Liver (tissue), 8 donors: ENCODE measurements at regions not wholly inside any gene's neighbourhood (a gene's known extent, or its start where the extent isn't known, plus 50 kb on each side); places are given as distances from the start of the nearest gene placed in this dataset.

Experiments used
- DNase-seq: peaks from one replicate; pipeline ENCODE4 v3.0.0-alpha.2; 2017; ENCODE audit warnings: low spot score
- H3K27ac ChIP-seq, 2 donors: one replicate each; pipeline ENCODE4 v1.7.0; 2013; ENCODE audit warnings: inconsistent platforms in 2 of 2, low read length in 2 of 2, control low read depth in 1 of 2, low read depth in 1 of 2, mild to moderate bottlenecking in 1 of 2
- H3K27me3 ChIP-seq, 4 donors: one replicate each; pipeline versions ENCODE4 v1.6.1 to v1.7.0; 2013; ENCODE audit warnings: low read length in 3 of 4, inconsistent platforms in 1 of 4, mild to moderate bottlenecking in 1 of 4, moderate library complexity in 1 of 4; ENCODE audit not compliant: control insufficient read depth in 4 of 4, insufficient read depth in 4 of 4
- H3K36me3 ChIP-seq, 4 donors: one replicate each; pipeline versions ENCODE4 v1.6.1 to v1.7.0; 2013; ENCODE audit warnings: low read length in 3 of 4, mild to moderate bottlenecking in 3 of 4, low read depth in 1 of 4, moderate library complexity in 1 of 4; ENCODE audit not compliant: control insufficient read depth in 4 of 4, insufficient read depth in 3 of 4
- H3K4me1 ChIP-seq, 4 donors: one replicate each; pipeline versions ENCODE4 v1.6.1 to v1.7.0; 2013; ENCODE audit warnings: low read length in 3 of 4, mild to moderate bottlenecking in 3 of 4, moderate library complexity in 1 of 4; ENCODE audit not compliant: control insufficient read depth in 4 of 4, insufficient read depth in 4 of 4
- H3K4me3 ChIP-seq, 3 donors: one replicate each; pipeline versions ENCODE4 v1.6.1 to v1.7.0; 2013; ENCODE audit warnings: low read length in 3 of 3, control low read depth in 1 of 3, low read depth in 1 of 3, mild to moderate bottlenecking in 1 of 3
- H3K9ac ChIP-seq, 2 donors: one replicate each; pipeline ENCODE4 v1.7.0; 2013; ENCODE audit warnings: low read length in 2 of 2, mild to moderate bottlenecking in 2 of 2, moderate library complexity in 2 of 2, control low read depth in 1 of 2, low read depth in 1 of 2
- H3K9me3 ChIP-seq, 4 donors: one replicate each; pipeline versions ENCODE4 v1.6.1 to v1.7.0; 2013; ENCODE audit warnings: low read length in 3 of 4; ENCODE audit not compliant: control insufficient read depth in 4 of 4
- CTCF ChIP-seq: fragments of 150-350 bp; IDR thresholded peaks from 2 replicates; pipeline ENCODE4 v1.5.1; 2017; ENCODE audit warnings: improper control_type of control experiment, low read depth, low read length; ENCODE audit not compliant: missing input control
- EGR1 ChIP-seq, 2 donors: IDR thresholded peaks; 2 replicates each; pipeline ENCODE4 v1.6.1; 2016 to 2018; ENCODE audit warnings: antibody characterized with exemption in 2 of 2, low read depth in 2 of 2
- FOXA1 ChIP-seq: IDR thresholded peaks from 2 replicates; pipeline ENCODE4 v1.6.1; 2016; ENCODE audit warnings: antibody characterized with exemption
- FOXA2 ChIP-seq: IDR thresholded peaks from 2 replicates; pipeline ENCODE4 v1.6.1; 2016; ENCODE audit warnings: antibody characterized with exemption
- GABPA ChIP-seq, 2 donors: IDR thresholded peaks in 1 of 2; conservative IDR thresholded peaks in 1 of 2; 2 replicates each; pipeline ENCODE4 v1.6.1; 2016; ENCODE audit warnings: antibody characterized with exemption in 2 of 2, mild to moderate bottlenecking in 1 of 2, moderate library complexity in 1 of 2
- HNF4A ChIP-seq, 2 donors: conservative IDR thresholded peaks; 2 replicates each; pipeline ENCODE4 v1.6.1; 2016; ENCODE audit warnings: antibody characterized with exemption in 2 of 2, mild to moderate bottlenecking in 2 of 2
- HNF4G ChIP-seq: IDR thresholded peaks from 2 replicates; pipeline ENCODE4 v1.6.1; 2016; ENCODE audit warnings: antibody characterized with exemption
- JUND ChIP-seq, 2 donors: IDR thresholded peaks; 2 replicates each; pipeline ENCODE4 v1.6.1; 2016; ENCODE audit warnings: antibody characterized with exemption in 2 of 2
- NR2F2 ChIP-seq: IDR thresholded peaks from 2 replicates; pipeline ENCODE4 v1.6.1; 2016; ENCODE audit warnings: antibody characterized with exemption
- RAD21 ChIP-seq, 2 donors: IDR thresholded peaks; 2 replicates each; pipeline ENCODE4 v1.6.1; 2016; ENCODE audit warnings: antibody characterized with exemption in 2 of 2, mild to moderate bottlenecking in 2 of 2
- RXRA ChIP-seq, 2 donors: IDR thresholded peaks; 2 replicates each; pipeline ENCODE4 v1.6.1; 2017 to 2018; ENCODE audit warnings: antibody characterized with exemption in 2 of 2, mild to moderate bottlenecking in 1 of 2
- SP1 ChIP-seq: IDR thresholded peaks from 2 replicates; pipeline ENCODE4 v1.6.1; 2018; ENCODE audit warnings: antibody characterized with exemption, mild to moderate bottlenecking
- TAF1 ChIP-seq: conservative IDR thresholded peaks from 2 replicates; pipeline ENCODE4 v1.6.1; 2016; ENCODE audit warnings: antibody characterized with exemption, mild to moderate bottlenecking
- YY1 ChIP-seq: IDR thresholded peaks from 2 replicates; pipeline ENCODE4 v1.6.1; 2016; ENCODE audit warnings: antibody characterized with exemption, mild to moderate bottlenecking
- WGBS: extraction: QIAGEN DNeasy Blood & Tissue Kit; methylation state at CpG from one replicate; pipeline ENCODE4 v1.1.7; 2013; 5-methylcytosine and 5-hydroxymethylcytosine counted together
- TF ChIP-seq, protein P1 (sequence below): IDR thresholded peaks from 2 replicates; pipeline ENCODE4 v1.6.1; 2016; ENCODE audit warnings: antibody characterized with exemption
- TF ChIP-seq, protein P2 (sequence below): IDR thresholded peaks from 2 replicates; pipeline ENCODE4 v1.6.1; 2016; ENCODE audit warnings: antibody characterized with exemption
- TF ChIP-seq, protein P3 (sequence below): IDR thresholded peaks from 2 replicates; pipeline ENCODE4 v1.6.1; 2016; ENCODE audit warnings: antibody characterized with exemption
- donor health status: healthy.
- donor health status: healthy.
- donor health status: healthy.
- donor health status: healthy.
- donor health status: healthy.

DNA sequence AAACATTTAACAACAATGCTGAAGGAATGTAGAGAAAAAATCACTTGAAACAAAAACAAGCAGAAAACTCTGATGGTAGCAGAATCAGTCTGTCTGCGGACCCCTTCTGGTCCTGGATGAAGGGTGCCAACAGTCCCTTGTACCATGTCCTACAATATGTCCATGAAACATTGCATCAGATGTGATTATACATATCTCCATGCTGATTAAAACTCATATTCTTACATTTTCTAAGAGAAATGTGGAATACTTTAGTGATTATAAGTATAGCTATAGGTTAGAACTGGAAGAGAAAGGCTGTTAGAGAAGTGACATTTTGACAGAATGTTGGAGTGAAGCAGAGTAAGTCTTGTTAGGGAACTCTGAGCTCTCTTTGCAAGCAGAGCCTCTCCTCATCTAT lies 286.1 kb downstream of the SH3GL2 start:
- no peak overlapping the region for H3K4me3 ChIP-seq
- no peaks in the 10 kb centered on the region for H3K4me1 ChIP-seq
- H3K9me3 ChIP-seq = no peaks in the 10 kb centered on the region
- no peak overlapping the region for H3K27ac ChIP-seq
- H3K9ac ChIP-seq = no peak overlapping the region
- no peak for DNase-seq
- no peaks in the 10 kb centered on the region for H3K36me3 ChIP-seq
- TF ChIP-seq, protein P1, sequence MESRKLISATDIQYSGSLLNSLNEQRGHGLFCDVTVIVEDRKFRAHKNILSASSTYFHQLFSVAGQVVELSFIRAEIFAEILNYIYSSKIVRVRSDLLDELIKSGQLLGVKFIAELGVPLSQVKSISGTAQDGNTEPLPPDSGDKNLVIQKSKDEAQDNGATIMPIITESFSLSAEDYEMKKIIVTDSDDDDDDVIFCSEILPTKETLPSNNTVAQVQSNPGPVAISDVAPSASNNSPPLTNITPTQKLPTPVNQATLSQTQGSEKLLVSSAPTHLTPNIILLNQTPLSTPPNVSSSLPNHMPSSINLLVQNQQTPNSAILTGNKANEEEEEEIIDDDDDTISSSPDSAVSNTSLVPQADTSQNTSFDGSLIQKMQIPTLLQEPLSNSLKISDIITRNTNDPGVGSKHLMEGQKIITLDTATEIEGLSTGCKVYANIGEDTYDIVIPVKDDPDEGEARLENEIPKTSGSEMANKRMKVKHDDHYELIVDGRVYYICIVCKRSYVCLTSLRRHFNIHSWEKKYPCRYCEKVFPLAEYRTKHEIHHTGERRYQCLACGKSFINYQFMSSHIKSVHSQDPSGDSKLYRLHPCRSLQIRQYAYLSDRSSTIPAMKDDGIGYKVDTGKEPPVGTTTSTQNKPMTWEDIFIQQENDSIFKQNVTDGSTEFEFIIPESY = no peak
- TF ChIP-seq EGR1 (IDR thresholded peaks at IDR 0.05; ENCODE audit: low read depth in 2 of 2) (no peak), RAD21 (IDR thresholded peaks at IDR 0.05) (no peak), SP1 (no peak), CTCF (no peak), FOXA2 (no peak), GABPA (IDR thresholded peaks at IDR 0.05 in 1 of 2, conservative IDR thresholded peaks at IDR 0.05 in 1 of 2) (no peak), HNF4A (conservative IDR thresholded peaks at IDR 0.05) (no peak)
- TF ChIP-seq, protein P2, sequence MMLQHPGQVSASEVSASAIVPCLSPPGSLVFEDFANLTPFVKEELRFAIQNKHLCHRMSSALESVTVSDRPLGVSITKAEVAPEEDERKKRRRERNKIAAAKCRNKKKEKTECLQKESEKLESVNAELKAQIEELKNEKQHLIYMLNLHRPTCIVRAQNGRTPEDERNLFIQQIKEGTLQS = no peak
- TF ChIP-seq, protein P3, sequence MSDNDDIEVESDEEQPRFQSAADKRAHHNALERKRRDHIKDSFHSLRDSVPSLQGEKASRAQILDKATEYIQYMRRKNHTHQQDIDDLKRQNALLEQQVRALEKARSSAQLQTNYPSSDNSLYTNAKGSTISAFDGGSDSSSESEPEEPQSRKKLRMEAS = no peak
- H3K27me3 ChIP-seq = no peaks in the 10 kb centered on the region
- whole genome bisulfite sequencing = 96% methylated on average over 1 of the region's 1 CpG

DNA sequence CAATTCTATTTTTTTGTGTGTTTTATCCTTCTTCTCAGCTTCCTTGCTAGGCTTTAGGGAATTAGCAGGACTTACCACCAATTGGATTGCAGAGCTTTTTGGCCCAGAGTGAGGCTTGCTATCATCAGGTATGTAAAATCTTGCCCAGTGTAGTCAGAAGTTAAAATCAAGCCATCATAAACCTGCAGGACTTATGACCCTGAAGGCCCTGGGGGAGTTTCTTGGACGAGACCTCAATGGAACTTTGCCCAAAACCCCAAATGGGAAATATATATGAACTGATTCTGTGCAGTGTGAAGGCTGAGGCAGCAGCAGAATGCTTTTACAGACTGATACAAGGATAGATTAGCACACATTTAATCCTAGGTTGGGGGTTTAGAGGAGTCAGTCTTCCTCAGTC lies 287.0 kb downstream of the SH3GL2 start:
- no peak for TF ChIP-seq HNF4G
- TF ChIP-seq HNF4A (conservative IDR thresholded peaks at IDR 0.05) = no peak
- TF ChIP-seq FOXA1 = no peak
- TF ChIP-seq NR2F2 = no peak
- TF ChIP-seq TAF1 = no peak
- TF ChIP-seq EGR1 (IDR thresholded peaks at IDR 0.05; ENCODE audit: low read depth in 2 of 2) = no peak
- no peak for TF ChIP-seq GABPA (IDR thresholded peaks at IDR 0.05 in 1 of 2, conservative IDR thresholded peaks at IDR 0.05 in 1 of 2)
- no peak for TF ChIP-seq RAD21 (IDR thresholded peaks at IDR 0.05)
- TF ChIP-seq SP1 = no peak
- TF ChIP-seq JUND (IDR thresholded peaks at IDR 0.05) = no peak
- no peak for TF ChIP-seq CTCF
- TF ChIP-seq, protein P2 = no peak
- TF ChIP-seq YY1 = no peak
- TF ChIP-seq FOXA2 = no peak
- TF ChIP-seq RXRA (IDR thresholded peaks at IDR 0.05) = no peak
- TF ChIP-seq, protein P3 = no peak
- Histone ChIP-seq H3K27ac (no peak overlapping the region), H3K4me3 (no peak overlapping the region), H3K9me3 (no peaks in the 10 kb centered on the region), H3K9ac (no peak overlapping the region), H3K4me1 (no peaks in the 10 kb centered on the region), H3K36me3 (no peaks in the 10 kb centered on the region), H3K27me3 (no peaks in the 10 kb centered on the region)
- WGBS = 51% methylated on average over 1 of the region's 1 CpG
- DNase-seq = no peak
